ENCODE measurements at regions not wholly inside any gene's neighbourhood (a gene's known extent, or its start where the extent isn't known, plus 50 kb on each side); places are given as distances from the start of the nearest gene placed in this dataset.

GRCh38 chrY:7656596-7656995 is 745.0 kb upstream of the AMELY start:
- TF ChIP-seq, protein P1, sequence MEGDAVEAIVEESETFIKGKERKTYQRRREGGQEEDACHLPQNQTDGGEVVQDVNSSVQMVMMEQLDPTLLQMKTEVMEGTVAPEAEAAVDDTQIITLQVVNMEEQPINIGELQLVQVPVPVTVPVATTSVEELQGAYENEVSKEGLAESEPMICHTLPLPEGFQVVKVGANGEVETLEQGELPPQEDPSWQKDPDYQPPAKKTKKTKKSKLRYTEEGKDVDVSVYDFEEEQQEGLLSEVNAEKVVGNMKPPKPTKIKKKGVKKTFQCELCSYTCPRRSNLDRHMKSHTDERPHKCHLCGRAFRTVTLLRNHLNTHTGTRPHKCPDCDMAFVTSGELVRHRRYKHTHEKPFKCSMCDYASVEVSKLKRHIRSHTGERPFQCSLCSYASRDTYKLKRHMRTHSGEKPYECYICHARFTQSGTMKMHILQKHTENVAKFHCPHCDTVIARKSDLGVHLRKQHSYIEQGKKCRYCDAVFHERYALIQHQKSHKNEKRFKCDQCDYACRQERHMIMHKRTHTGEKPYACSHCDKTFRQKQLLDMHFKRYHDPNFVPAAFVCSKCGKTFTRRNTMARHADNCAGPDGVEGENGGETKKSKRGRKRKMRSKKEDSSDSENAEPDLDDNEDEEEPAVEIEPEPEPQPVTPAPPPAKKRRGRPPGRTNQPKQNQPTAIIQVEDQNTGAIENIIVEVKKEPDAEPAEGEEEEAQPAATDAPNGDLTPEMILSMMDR (IDR thresholded peaks at IDR 0.05) = no peak
- TF ChIP-seq EP300 (IDR thresholded peaks at IDR 0.05) = no peak
- TF ChIP-seq POLR2AphosphoS5 (IDR thresholded peaks at IDR 0.05) = no peak

Data from upper lobe of left lung (tissue), 4 donors.